ENCODE measurements at regions not wholly inside any gene's neighbourhood (a gene's known extent, or its start where the extent isn't known, plus 50 kb on each side); places are given as distances from the start of the nearest gene placed in this dataset.
"Not testable (repeated sequence)": the region's sequence is repeated elsewhere in the genome, so short reads cannot be mapped to it uniquely, and the experiment has no call there.

- H3K9me3 ChIP-seq (ENCODE audit: control insufficient read depth in 2 of 2, insufficient read depth in 1 of 2, low read depth in 1 of 2, low read length in 1 of 2): no peaks in the 10 kb centered on the region
- no peaks in the 10 kb centered on the region for H3K36me3 ChIP-seq (ENCODE audit: control insufficient read depth in 3 of 3, insufficient read depth in 2 of 3, low read depth in 1 of 3, low read length in 3 of 3)
- no peak overlapping the region for H3K27ac ChIP-seq (ENCODE audit: low read depth in 1 of 3, low read length in 2 of 3)
- FAIRE-seq: no peak
- H3K4me3 ChIP-seq (ENCODE audit: low read depth in 1 of 3, low read length in 3 of 3): no peak overlapping the region
- peak in 1 of 2 donors; percentile 8 for DNase-seq
- 44 to 70% (median 46%) methylated on average over 9 of the region's 9 CpGs for WGBS, 3 donors
- H3K27me3 ChIP-seq (ENCODE audit: control insufficient read depth in 3 of 3, insufficient read depth in 3 of 3, low read length in 3 of 3): peaks cover 0 to 3% (median 0%) of the 10 kb centered on the region in 3 donors
- H3K4me1 ChIP-seq (ENCODE audit: control insufficient read depth in 3 of 3, insufficient read depth in 2 of 3, low read depth in 1 of 3, low read length in 2 of 3): no peaks in the 10 kb centered on the region
Measured at GRCh38 chr11:69217276-69218105, 61.8 kb downstream of the SMIM38 start.

- 69 to 74% (median 72%) methylated on average over 8 of the region's 8 CpGs for WGBS, 3 donors
- Histone ChIP-seq H3K27me3 (ENCODE audit: control insufficient read depth in 3 of 3, insufficient read depth in 3 of 3, low read length in 3 of 3) (peaks cover 0 to 3% (median 0%) of the 10 kb centered on the region in 3 donors), H3K4me1 (ENCODE audit: control insufficient read depth in 3 of 3, insufficient read depth in 2 of 3, low read depth in 1 of 3, low read length in 2 of 3) (no peaks in the 10 kb centered on the region), H3K36me3 (ENCODE audit: control insufficient read depth in 3 of 3, insufficient read depth in 2 of 3, low read depth in 1 of 3, low read length in 3 of 3) (no peaks in the 10 kb centered on the region), H3K9me3 (ENCODE audit: control insufficient read depth in 2 of 2, insufficient read depth in 1 of 2, low read depth in 1 of 2, low read length in 1 of 2) (no peaks in the 10 kb centered on the region), H3K4me3 (ENCODE audit: low read depth in 1 of 3, low read length in 3 of 3) (no peak overlapping the region), H3K27ac (ENCODE audit: low read depth in 1 of 3, low read length in 2 of 3) (no peak overlapping the region)
- no peak for DNase-seq
- no peak for FAIRE-seq
Measured at GRCh38 chr11:69218271-69218682, 62.5 kb downstream of the SMIM38 start.

DNA sequence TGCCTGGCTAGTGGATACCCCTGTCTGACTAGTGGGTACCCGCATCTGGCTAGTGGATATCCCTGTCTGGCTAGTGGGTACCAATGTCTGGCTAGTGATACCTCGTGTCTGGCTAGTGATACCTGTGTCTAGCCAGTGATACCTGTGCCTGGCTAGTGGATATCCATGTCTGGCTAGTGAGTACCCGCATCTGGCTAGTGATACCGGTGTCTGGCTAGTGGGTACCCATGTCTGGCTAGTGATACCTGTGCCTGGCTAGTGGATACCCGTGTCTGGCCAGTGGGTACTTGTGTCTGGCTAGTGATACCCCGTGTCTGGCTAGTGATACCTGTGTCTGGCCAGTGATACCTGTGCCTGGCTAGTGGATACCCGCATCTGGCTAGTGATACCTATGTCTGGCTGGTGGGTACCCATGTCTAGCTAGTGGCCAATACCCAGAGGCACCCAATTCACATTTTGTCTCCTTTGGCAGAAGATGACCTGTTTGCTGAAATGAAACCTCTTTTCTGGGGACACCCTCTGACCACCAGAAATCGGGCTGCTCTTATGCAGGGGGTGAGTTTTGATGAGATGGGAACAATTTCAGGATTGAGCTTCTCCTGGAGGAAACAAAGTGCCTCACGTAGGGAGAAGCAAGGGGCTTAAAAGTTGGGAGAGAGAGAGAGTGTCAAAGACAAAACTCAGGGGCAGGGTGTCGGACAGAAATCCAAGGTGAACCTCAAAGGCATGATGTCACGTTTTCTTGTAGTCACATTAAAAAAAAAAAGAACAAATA is 63.4 kb downstream of the SMIM38 start:
- H3K27ac ChIP-seq (ENCODE audit: low read depth in 1 of 3, low read length in 2 of 3): no peak overlapping the region
- DNase-seq (no peak), FAIRE-seq (no peak)
- H3K9me3 ChIP-seq (ENCODE audit: control insufficient read depth in 2 of 2, insufficient read depth in 1 of 2, low read depth in 1 of 2, low read length in 1 of 2): no peaks in the 10 kb centered on the region
- peaks cover 0 to 3% (median 0%) of the 10 kb centered on the region in 3 donors for H3K27me3 ChIP-seq (ENCODE audit: control insufficient read depth in 3 of 3, insufficient read depth in 3 of 3, low read length in 3 of 3)
- no peaks in the 10 kb centered on the region for H3K36me3 ChIP-seq (ENCODE audit: control insufficient read depth in 3 of 3, insufficient read depth in 2 of 3, low read depth in 1 of 3, low read length in 3 of 3)
- WGBS, 3 donors: 72 to 81% (median 79%) methylated on average over 11 of the region's 11 CpGs
- H3K4me3 ChIP-seq (ENCODE audit: low read depth in 1 of 3, low read length in 3 of 3): no peak overlapping the region
- H3K4me1 ChIP-seq (ENCODE audit: control insufficient read depth in 3 of 3, insufficient read depth in 2 of 3, low read depth in 1 of 3, low read length in 2 of 3): no peaks in the 10 kb centered on the region

DNA sequence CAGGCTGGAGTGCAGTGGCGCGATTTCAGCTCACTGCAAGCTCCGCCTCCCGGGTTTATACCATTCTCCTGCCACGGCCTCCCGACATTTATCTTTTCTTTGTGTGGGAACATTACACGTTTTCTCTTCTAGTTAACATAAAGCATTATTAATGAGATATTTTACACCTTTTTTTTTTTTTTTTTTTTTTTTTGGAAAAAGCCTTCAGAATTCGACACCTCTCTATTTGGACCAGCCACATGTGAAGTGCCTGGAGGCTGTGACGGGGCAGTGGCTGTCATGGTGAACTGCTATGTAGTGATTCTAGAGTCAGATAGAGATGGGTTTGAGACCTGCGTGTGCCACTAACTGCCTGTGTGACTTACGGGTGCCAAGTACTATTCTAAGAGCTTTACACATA is 64.3 kb downstream of the SMIM38 start:
- Histone ChIP-seq H3K27me3 (ENCODE audit: control insufficient read depth in 3 of 3, insufficient read depth in 3 of 3, low read length in 3 of 3) (peaks cover 0 to 3% (median 0%) of the 10 kb centered on the region in 3 donors), H3K4me3 (ENCODE audit: low read depth in 1 of 3, low read length in 3 of 3) (no peak overlapping the region), H3K27ac (ENCODE audit: low read depth in 1 of 3, low read length in 2 of 3) (no peak overlapping the region), H3K9me3 (ENCODE audit: control insufficient read depth in 2 of 2, insufficient read depth in 1 of 2, low read depth in 1 of 2, low read length in 1 of 2) (no peaks in the 10 kb centered on the region), H3K36me3 (ENCODE audit: control insufficient read depth in 3 of 3, insufficient read depth in 2 of 3, low read depth in 1 of 3, low read length in 3 of 3) (no peaks in the 10 kb centered on the region), H3K4me1 (ENCODE audit: control insufficient read depth in 3 of 3, insufficient read depth in 2 of 3, low read depth in 1 of 3, low read length in 2 of 3) (no peaks in the 10 kb centered on the region)
- WGBS, 3 donors: 68 to 72% (median 71%) methylated on average over 11 of the region's 11 CpGs
- no peak for FAIRE-seq
- DNase-seq: no peak

DNA sequence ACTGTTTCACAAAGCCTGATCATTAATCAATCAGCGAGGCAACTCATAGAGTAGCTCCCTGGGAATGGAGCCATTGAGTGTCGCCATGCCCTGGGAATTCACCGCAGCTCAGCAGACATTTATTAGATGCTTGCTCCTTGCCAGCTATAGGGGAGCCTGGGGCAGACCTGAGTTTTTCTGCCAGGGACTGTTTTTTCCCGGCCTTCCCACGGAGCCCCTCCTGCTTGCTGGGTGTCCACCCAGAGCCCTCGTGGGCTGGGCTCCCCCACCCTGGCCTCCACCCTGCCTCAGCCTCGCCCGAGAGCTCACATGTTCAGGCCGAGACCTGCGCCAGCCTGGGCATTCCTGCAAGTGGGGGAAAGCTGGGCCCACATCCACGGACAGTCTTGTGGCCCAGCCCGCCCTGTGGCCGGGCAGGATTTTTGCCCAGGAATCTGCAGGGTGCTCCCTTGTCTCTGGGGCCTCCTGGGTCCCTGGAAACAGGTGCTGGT is 64.9 kb downstream of the SMIM38 start:
- Histone ChIP-seq H3K36me3 (ENCODE audit: control insufficient read depth in 3 of 3, insufficient read depth in 2 of 3, low read depth in 1 of 3, low read length in 3 of 3) (no peaks in the 10 kb centered on the region), H3K27ac (ENCODE audit: low read depth in 1 of 3, low read length in 2 of 3) (no peak overlapping the region), H3K9me3 (ENCODE audit: control insufficient read depth in 2 of 2, insufficient read depth in 1 of 2, low read depth in 1 of 2, low read length in 1 of 2) (no peaks in the 10 kb centered on the region), H3K4me1 (ENCODE audit: control insufficient read depth in 3 of 3, insufficient read depth in 2 of 3, low read depth in 1 of 3, low read length in 2 of 3) (no peaks in the 10 kb centered on the region), H3K4me3 (ENCODE audit: low read depth in 1 of 3, low read length in 3 of 3) (no peak overlapping the region), H3K27me3 (ENCODE audit: control insufficient read depth in 3 of 3, insufficient read depth in 3 of 3, low read length in 3 of 3) (peaks cover 0 to 3% (median 0%) of the 10 kb centered on the region in 3 donors)
- 75 to 82% (median 76%) methylated on average over 12 to 13 of the region's 13 CpGs for WGBS, 3 donors
- DNase-seq: no peak
- no peak for FAIRE-seq

- H3K9me3 ChIP-seq (ENCODE audit: control insufficient read depth in 2 of 2, insufficient read depth in 1 of 2, low read depth in 1 of 2, low read length in 1 of 2): no peaks in the 10 kb centered on the region
- no peak for DNase-seq
- no peak overlapping the region for H3K4me3 ChIP-seq (ENCODE audit: low read depth in 1 of 3, low read length in 3 of 3)
- no peaks in the 10 kb centered on the region for H3K36me3 ChIP-seq (ENCODE audit: control insufficient read depth in 3 of 3, insufficient read depth in 2 of 3, low read depth in 1 of 3, low read length in 3 of 3)
- FAIRE-seq: no peak
- peaks cover 0 to 3% (median 0%) of the 10 kb centered on the region in 3 donors for H3K27me3 ChIP-seq (ENCODE audit: control insufficient read depth in 3 of 3, insufficient read depth in 3 of 3, low read length in 3 of 3)
- WGBS, 3 donors: 70 to 91% (median 76%) methylated on average over 4 of the region's 4 CpGs
- H3K27ac ChIP-seq (ENCODE audit: low read depth in 1 of 3, low read length in 2 of 3): no peak overlapping the region
- no peaks in the 10 kb centered on the region for H3K4me1 ChIP-seq (ENCODE audit: control insufficient read depth in 3 of 3, insufficient read depth in 2 of 3, low read depth in 1 of 3, low read length in 2 of 3)
Measured at GRCh38 chr11:69221086-69221485, 65.4 kb downstream of the SMIM38 start.

- 83 to 85% (median 84%) methylated on average over 8 of the region's 8 CpGs for WGBS, 3 donors
- H3K4me3 ChIP-seq (ENCODE audit: low read depth in 1 of 3, low read length in 3 of 3); H3K9me3 ChIP-seq (ENCODE audit: control insufficient read depth in 2 of 2, insufficient read depth in 1 of 2, low read depth in 1 of 2, low read length in 1 of 2); DNase-seq; H3K27ac ChIP-seq (ENCODE audit: low read depth in 1 of 3, low read length in 2 of 3); H3K27me3 ChIP-seq (ENCODE audit: control insufficient read depth in 3 of 3, insufficient read depth in 3 of 3, low read length in 3 of 3); H3K36me3 ChIP-seq (ENCODE audit: control insufficient read depth in 3 of 3, insufficient read depth in 2 of 3, low read depth in 1 of 3, low read length in 3 of 3); H3K4me1 ChIP-seq (ENCODE audit: control insufficient read depth in 3 of 3, insufficient read depth in 2 of 3, low read depth in 1 of 3, low read length in 2 of 3); FAIRE-seq: not testable (repeated sequence)
Measured at GRCh38 chr11:69221636-69222035, 65.9 kb downstream of the SMIM38 start.

DNA sequence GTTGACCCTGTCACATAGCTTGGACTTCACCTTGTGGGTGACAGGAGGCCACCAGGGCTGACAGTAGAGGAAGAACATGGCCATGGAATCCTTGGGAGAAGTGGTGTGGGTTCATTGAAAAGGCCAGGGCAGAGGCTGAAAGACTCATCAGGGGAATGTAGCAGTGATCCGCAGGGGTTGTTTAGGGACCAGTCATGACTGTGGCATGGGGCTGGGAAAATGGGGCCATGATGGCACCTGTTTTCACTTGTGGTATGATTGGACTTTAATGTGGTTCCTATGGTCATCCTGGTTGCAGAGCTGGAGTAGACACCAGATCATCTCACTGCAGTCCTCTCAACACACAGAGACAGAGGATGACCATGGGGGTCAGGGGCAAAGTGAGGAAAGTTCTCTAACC is 66.7 kb upstream of the MYEOV start:
- no peaks in the 10 kb centered on the region for H3K4me1 ChIP-seq (ENCODE audit: control insufficient read depth in 3 of 3, insufficient read depth in 2 of 3, low read depth in 1 of 3, low read length in 2 of 3)
- no peak overlapping the region for H3K4me3 ChIP-seq (ENCODE audit: low read depth in 1 of 3, low read length in 3 of 3)
- DNase-seq (no peak), FAIRE-seq (no peak)
- no peaks in the 10 kb centered on the region for H3K36me3 ChIP-seq (ENCODE audit: control insufficient read depth in 3 of 3, insufficient read depth in 2 of 3, low read depth in 1 of 3, low read length in 3 of 3)
- no peaks in the 10 kb centered on the region for H3K27me3 ChIP-seq (ENCODE audit: control insufficient read depth in 3 of 3, insufficient read depth in 3 of 3, low read length in 3 of 3)
- WGBS, 3 donors: 89 to 100% (median 98%) methylated on average over 1 of the region's 1 CpG
- peaks cover 0 to 27% of the 10 kb centered on the region in 2 donors for H3K9me3 ChIP-seq (ENCODE audit: control insufficient read depth in 2 of 2, insufficient read depth in 1 of 2, low read depth in 1 of 2, low read length in 1 of 2)
- H3K27ac ChIP-seq (ENCODE audit: low read depth in 1 of 3, low read length in 2 of 3): no peak overlapping the region

Data from small intestine (tissue), 7 donors.